ENCODE measurements at regions not wholly inside any gene's neighbourhood (a gene's known extent, or its start where the extent isn't known, plus 50 kb on each side); places are given as distances from the start of the nearest gene placed in this dataset.

- no peak overlapping the region for H3K4me3 ChIP-seq (ENCODE audit: low read depth, low read length)
Observed at GRCh38 chr13:74683411-74683810, 549.2 kb upstream of the KLF12 start.

- H3K4me3 ChIP-seq (ENCODE audit: low read depth, low read length): no peak overlapping the region
Observed at GRCh38 chr13:74682746-74683145, 548.5 kb upstream of the KLF12 start.

- no peak overlapping the region for H3K4me3 ChIP-seq (ENCODE audit: low read depth, low read length)
Observed at GRCh38 chr13:74681891-74682290, 547.7 kb upstream of the KLF12 start.

GRCh38 chr13:74678308-74678965 is 544.2 kb upstream of the KLF12 start:
- no peak overlapping the region for H3K4me3 ChIP-seq (ENCODE audit: low read depth, low read length)

DNA sequence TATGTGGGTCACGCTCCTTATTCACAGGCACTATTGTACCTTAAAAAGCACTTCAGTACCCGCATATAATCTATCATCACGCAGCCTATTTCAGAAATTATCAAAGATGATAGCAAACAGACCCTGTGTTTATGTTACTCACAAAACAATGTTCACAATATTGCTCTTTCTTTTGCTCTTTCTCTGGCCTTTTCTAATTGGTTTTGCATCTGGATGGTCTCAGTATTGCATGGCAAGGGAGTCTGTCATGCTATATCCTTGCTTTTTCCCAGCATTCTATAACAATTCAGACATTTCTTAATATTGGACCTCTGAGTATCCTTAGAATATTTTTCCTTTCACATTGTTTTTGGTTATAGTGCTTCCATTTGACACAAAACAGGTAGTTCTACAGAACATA is 541.8 kb upstream of the KLF12 start:
- no peak overlapping the region for H3K4me3 ChIP-seq (ENCODE audit: low read depth, low read length)

GRCh38 chr13:74675182-74675581 is 541.0 kb upstream of the KLF12 start:
- H3K4me3 ChIP-seq (ENCODE audit: low read depth, low read length): no peak overlapping the region

DNA sequence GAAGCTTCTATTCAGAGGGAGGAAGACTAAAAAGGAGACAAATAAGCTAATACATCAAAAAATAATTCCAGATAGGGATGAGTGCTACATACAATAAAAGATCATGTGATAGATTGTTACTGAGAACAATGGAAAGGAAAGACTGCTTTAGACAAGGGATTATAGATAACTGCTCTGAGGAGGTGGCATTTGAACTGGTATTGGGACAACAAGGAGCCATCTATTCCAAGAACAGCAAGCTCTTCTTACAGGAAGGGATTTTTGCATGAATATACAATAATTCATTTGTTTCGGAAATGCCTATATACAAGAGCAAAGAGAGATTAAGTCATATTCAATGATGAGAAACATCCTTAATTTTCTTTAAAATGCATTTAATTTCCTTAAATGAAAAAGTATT is 540.5 kb upstream of the KLF12 start:
- H3K4me3 ChIP-seq (ENCODE audit: low read depth, low read length): no peak overlapping the region

GRCh38 chr13:74669149-74669548 is 534.9 kb upstream of the KLF12 start:
- H3K4me3 ChIP-seq (ENCODE audit: low read depth, low read length): no peak overlapping the region

DNA sequence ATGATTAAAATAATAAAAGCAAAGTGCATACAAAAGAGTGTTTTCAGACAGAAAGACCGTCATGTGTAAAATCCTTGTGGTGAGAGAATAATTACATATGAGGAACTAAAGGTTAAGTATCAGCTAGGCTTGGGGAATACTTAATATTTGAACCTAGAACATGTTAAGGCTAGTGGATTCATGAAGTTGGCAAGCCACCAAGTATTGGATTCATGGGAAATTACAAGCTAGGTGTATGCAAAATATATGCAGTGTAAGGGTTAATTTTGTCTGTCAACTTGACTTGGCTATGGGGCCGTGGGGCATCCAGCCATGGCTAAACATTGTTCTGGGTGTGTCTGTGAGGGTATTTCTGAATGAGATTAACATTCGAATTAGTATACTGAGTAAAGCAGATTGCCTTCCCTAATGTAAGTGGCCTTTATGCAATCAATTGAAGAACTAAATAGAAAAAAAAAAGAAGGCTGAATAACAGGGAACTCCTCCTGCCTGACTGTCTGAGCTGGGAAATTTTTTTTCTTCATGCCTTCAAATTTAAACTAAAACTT is 533.5 kb upstream of the KLF12 start:
- no peak overlapping the region for H3K4me3 ChIP-seq (ENCODE audit: low read depth, low read length)

DNA sequence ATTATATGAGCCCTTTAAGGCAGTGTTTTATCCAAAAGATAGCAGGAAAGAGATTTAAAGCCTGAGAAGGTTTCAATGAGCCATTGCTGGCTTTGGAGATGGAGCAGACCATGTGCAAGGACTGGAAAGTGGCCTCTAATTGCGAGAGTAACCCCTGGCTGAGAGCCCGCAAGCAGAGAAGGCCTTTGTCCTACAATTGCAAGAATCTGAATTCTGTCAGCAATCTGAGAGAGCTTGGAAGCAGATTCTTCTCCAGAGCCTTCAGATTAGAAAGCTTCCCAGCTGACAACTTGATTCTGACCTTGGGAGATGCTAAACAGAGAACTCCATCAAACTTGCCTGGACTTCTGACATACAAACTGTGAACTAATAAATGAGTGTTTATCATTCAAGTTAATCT is 528.7 kb upstream of the KLF12 start:
- no peak overlapping the region for H3K4me3 ChIP-seq (ENCODE audit: low read depth, low read length)

DNA sequence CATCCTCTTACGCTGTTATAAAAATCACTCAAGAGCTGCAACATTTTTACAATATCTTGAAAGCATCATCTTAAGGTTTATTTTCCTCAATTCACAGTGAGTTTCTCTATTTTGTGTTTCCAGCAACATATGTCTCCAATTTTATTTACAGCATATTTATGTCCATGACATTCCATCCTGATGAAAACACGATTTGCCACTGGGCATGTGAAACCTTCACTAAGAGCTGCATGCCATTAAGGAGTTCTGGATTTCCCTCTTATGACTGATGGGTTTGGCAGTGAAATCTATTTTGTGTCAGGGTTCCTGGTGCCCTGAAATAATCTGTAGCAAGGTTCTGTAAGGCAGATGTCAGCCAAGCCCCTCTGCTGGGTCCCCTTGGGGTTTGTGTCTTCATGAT is 527.6 kb upstream of the KLF12 start:
- no peak overlapping the region for H3K4me3 ChIP-seq (ENCODE audit: low read depth, low read length)

GRCh38 chr13:74657765-74658164 is 523.6 kb upstream of the KLF12 start:
- H3K4me3 ChIP-seq (ENCODE audit: low read depth, low read length): no peak overlapping the region

GRCh38 chr13:74651121-74651520 is 516.9 kb upstream of the KLF12 start:
- H3K4me3 ChIP-seq (ENCODE audit: low read depth, low read length): no peak overlapping the region

DNA sequence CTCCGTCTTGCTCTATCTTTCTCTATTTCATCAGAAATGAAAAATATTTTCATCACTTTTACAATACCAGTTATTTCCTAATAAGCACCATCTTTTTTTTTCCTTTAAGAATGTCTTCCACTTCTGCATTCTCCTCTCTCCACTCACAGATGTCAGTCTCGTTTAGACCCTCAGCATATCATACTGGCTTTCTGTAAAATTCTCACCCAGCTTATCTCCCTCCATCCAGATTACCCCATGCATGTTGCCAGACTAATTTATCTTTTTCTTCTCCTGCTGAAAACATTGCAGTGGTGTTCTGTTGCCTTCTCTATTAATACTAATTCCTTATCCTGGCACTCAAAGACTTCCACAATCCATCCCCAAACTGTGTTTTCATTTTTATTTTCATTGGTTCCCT is 513.8 kb upstream of the KLF12 start:
- no peak overlapping the region for H3K4me3 ChIP-seq (ENCODE audit: low read depth, low read length)

- H3K4me3 ChIP-seq (ENCODE audit: low read depth, low read length): no peak overlapping the region
Observed at GRCh38 chr13:74647211-74647610, 513.0 kb upstream of the KLF12 start.

GRCh38 chr13:74646091-74646490 is 511.9 kb upstream of the KLF12 start:
- no peak overlapping the region for H3K4me3 ChIP-seq (ENCODE audit: low read depth, low read length)

DNA sequence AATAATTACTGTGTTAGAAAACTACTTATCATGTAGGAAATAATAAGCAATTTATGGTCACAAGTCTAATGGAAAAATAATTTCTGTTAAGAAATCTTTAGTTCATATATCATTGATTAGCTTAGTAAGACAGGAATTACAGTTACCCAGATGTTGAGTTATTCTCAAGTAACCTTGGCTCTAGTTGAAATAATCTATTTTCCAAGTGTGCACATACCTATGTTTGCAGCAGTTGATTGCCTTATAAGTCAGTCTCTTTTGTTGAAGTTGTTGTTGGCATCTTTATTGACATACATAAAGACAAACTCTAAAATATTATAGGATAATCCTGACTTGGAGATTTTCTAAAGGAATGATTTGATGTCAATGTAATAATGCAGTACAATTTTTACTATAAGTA is 511.4 kb upstream of the KLF12 start:
- H3K4me3 ChIP-seq (ENCODE audit: low read depth, low read length): no peak overlapping the region

GRCh38 chr13:74644229-74644628 is 510.0 kb upstream of the KLF12 start:
- H3K4me3 ChIP-seq (ENCODE audit: low read depth, low read length): no peak overlapping the region

GRCh38 chr13:74641586-74641985 is 507.4 kb upstream of the KLF12 start:
- no peak overlapping the region for H3K4me3 ChIP-seq (ENCODE audit: low read depth, low read length)

DNA sequence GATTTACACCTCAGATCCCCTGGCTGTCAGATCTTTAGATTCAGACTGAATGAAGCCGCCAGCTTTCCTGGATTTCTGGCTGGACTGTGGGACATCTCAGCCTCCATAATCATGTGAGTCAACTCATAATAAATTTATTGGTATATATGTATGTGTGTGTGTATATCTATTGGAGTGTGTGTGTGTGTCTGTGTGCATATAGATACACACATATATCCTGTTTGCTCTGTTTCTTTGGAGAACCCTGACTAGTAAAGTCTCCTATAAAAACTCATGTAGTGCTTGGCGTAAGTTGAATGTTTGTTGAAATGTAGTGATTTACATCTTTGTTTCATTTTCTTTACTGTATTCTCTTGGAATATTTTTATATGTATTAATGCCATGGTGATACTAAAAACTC is 499.5 kb upstream of the KLF12 start:
- H3K4me3 ChIP-seq (ENCODE audit: low read depth, low read length): no peak overlapping the region

GRCh38 chr13:74629985-74630384 is 495.8 kb upstream of the KLF12 start:
- H3K4me3 ChIP-seq (ENCODE audit: low read depth, low read length): no peak overlapping the region

- no peak overlapping the region for H3K4me3 ChIP-seq (ENCODE audit: low read depth, low read length)
Observed at GRCh38 chr13:74625541-74625940, 491.3 kb upstream of the KLF12 start.

GRCh38 chr13:74623761-74624160 is 489.6 kb upstream of the KLF12 start:
- H3K4me3 ChIP-seq (ENCODE audit: low read depth, low read length): no peak overlapping the region
